HFFc6 (cell line): ENCODE measurements at regions not wholly inside any gene's neighbourhood (a gene's known extent, or its start where the extent isn't known, plus 50 kb on each side); places are given as distances from the start of the nearest gene placed in this dataset.

Experiments
- DNase-seq: peaks from one replicate; pipeline ENCODE4 v3.0.0-alpha.2; 2018
- H3K27ac Mint-ChIP-seq: 2 replicates; pipeline ENCODE4 v1.8.0; 2020; ENCODE audit warnings: mild to moderate bottlenecking, mixed read lengths
- H3K27me3 Mint-ChIP-seq: 2 replicates; pipeline ENCODE4 v1.8.0; 2021; ENCODE audit warnings: mild to moderate bottlenecking, moderate library complexity, mixed read lengths; ENCODE audit not compliant: insufficient read depth
- H3K36me3 Mint-ChIP-seq: 2 replicates; pipeline ENCODE4 v1.8.0; 2021; ENCODE audit warnings: low read depth, mixed read lengths
- H3K4me1 Mint-ChIP-seq: 2 replicates; pipeline ENCODE4 v1.8.0; 2020; ENCODE audit warnings: low read depth, mixed read lengths
- H3K4me3 Mint-ChIP-seq: 2 replicates; pipeline ENCODE4 v1.8.0; 2020; ENCODE audit warnings: mild to moderate bottlenecking, moderate library complexity, mixed read lengths
- H3K9me3 Mint-ChIP-seq: 2 replicates; pipeline ENCODE4 v1.8.0; 2020; ENCODE audit warnings: mild to moderate bottlenecking, mixed read lengths
- TF ChIP-seq, protein P1 (sequence below): fragments of 200-600 bp; sonication (generic); IDR thresholded peaks from 2 replicates; pipeline ENCODE4 v1.5.0; 2021; ENCODE audit warnings: antibody characterized with exemption, mild to moderate bottlenecking

DNA sequence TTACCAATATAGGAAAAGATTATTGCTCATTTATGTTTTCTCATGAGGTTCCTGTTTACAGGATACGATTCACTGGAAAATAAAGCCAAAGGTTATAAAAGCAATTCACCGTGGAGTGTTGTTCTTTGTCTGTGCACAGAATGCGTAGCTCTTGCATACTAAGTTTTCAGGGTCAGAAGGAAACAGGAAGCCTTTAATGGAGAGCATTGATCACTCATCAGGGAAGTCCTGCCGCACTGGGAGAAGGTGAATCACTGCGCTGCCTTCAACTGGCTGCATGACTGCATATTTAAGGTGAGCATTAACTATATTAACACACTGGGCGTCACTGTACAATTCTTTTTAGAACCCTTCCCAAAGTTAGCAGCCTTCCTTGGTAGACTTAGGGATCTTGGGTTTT lies 74.1 kb upstream of the SYK start:
- Mint-ChIP-seq H3K4me3 (no peak overlapping the region), H3K4me1 (no peaks in the 10 kb centered on the region), H3K27me3 (no peaks in the 10 kb centered on the region)

GRCh38 chr9:90726215-90726614 lies 75.4 kb upstream of the SYK start:
- Mint-ChIP-seq H3K4me1 (no peaks in the 10 kb centered on the region), H3K27ac (no peak overlapping the region), H3K9me3 (peaks cover 25% of the 10 kb centered on the region), H3K27me3 (no peaks in the 10 kb centered on the region), H3K36me3 (no peaks in the 10 kb centered on the region), H3K4me3 (no peak overlapping the region)
- TF ChIP-seq, protein P1, sequence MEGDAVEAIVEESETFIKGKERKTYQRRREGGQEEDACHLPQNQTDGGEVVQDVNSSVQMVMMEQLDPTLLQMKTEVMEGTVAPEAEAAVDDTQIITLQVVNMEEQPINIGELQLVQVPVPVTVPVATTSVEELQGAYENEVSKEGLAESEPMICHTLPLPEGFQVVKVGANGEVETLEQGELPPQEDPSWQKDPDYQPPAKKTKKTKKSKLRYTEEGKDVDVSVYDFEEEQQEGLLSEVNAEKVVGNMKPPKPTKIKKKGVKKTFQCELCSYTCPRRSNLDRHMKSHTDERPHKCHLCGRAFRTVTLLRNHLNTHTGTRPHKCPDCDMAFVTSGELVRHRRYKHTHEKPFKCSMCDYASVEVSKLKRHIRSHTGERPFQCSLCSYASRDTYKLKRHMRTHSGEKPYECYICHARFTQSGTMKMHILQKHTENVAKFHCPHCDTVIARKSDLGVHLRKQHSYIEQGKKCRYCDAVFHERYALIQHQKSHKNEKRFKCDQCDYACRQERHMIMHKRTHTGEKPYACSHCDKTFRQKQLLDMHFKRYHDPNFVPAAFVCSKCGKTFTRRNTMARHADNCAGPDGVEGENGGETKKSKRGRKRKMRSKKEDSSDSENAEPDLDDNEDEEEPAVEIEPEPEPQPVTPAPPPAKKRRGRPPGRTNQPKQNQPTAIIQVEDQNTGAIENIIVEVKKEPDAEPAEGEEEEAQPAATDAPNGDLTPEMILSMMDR = no peak
- no peak for DNase-seq

More for the DNA sequence above, 74.1 kb upstream of the SYK start:
- Mint-ChIP-seq H3K9me3 (peaks cover 33% of the 10 kb centered on the region), H3K36me3 (no peaks in the 10 kb centered on the region), H3K27ac (no peak overlapping the region)
- TF ChIP-seq, protein P1 = no peak
- DNase-seq = no peak

GRCh38 chr9:90724880-90725279 lies 76.7 kb upstream of the SYK start:
- Mint-ChIP-seq H3K27ac (no peak overlapping the region), H3K27me3 (no peaks in the 10 kb centered on the region), H3K9me3 (peaks cover 18% of the 10 kb centered on the region), H3K4me3 (no peak overlapping the region), H3K4me1 (no peaks in the 10 kb centered on the region), H3K36me3 (no peaks in the 10 kb centered on the region)
- DNase-seq = no peak
- TF ChIP-seq, protein P1 = no peak

- Mint-ChIP-seq H3K9me3 (peaks cover 22% of the 10 kb centered on the region), H3K4me1 (no peaks in the 10 kb centered on the region), H3K27ac (no peak overlapping the region), H3K36me3 (no peaks in the 10 kb centered on the region), H3K27me3 (no peaks in the 10 kb centered on the region), H3K4me3 (no peak overlapping the region)
- no peak for DNase-seq
- TF ChIP-seq, protein P1 = no peak
Measured at GRCh38 chr9:90724112-90724511, 77.5 kb upstream of the SYK start.

- Mint-ChIP-seq H3K4me1 (no peaks in the 10 kb centered on the region), H3K9me3 (peaks cover 30% of the 10 kb centered on the region), H3K36me3 (no peaks in the 10 kb centered on the region), H3K27ac (no peak overlapping the region), H3K27me3 (no peaks in the 10 kb centered on the region), H3K4me3 (no peak overlapping the region)
- DNase-seq = no peak
- TF ChIP-seq, protein P1 = no peak
Measured at GRCh38 chr9:90722071-90722470, 79.4 kb upstream of the DIRAS2 start.
